Astrocyte of the spinal cord (primary cell): ENCODE measurements at regions not wholly inside any gene's neighbourhood (a gene's known extent, or its start where the extent isn't known, plus 50 kb on each side); places are given as distances from the start of the nearest gene placed in this dataset.

ENCODE experiments used
- DNase-seq: peaks from one replicate; pipeline ENCODE4 v3.0.0; 2011; ENCODE audit warnings: low read depth, low spot score
- H3K4me3 ChIP-seq: 2 replicates; pipeline ENCODE4 v1.5.1; 2011; ENCODE audit warnings: low read depth, mild to moderate bottlenecking, low read length, moderate library complexity
- in situ Hi-C: cut with HindIII; loops from 2 replicates; pipeline ENCODE4 v1.10.0; 2017; ENCODE audit warnings: low sequenced_read_pairs
- TF ChIP-seq, protein P1 (sequence below): IDR thresholded peaks from 2 replicates; pipeline ENCODE4 v1.5.1; 2012; ENCODE audit warnings: low read depth, mild to moderate bottlenecking, low read length, inconsistent platforms

DNA sequence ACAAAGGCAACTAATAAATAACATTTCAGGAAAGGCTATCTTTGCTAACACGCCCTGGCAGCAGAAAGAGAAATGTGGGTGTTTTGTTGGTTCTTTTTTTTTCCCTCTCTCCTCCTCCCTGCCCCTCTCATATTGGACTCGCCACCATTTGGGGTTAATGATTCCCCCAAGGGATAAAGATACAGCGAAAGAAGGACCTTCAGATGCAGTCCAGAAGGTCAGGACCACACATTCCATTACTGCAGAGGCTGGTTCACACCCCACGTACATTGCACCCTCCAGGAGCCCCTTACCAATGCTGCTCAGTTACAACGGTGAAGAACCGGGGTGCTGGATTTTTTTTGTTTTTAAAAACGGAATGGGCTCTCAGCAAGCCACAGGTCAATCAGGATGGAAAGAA lies 156.9 kb upstream of the TIAM1 start:
- no peak overlapping the region for H3K4me3 ChIP-seq
- TF ChIP-seq, protein P1, sequence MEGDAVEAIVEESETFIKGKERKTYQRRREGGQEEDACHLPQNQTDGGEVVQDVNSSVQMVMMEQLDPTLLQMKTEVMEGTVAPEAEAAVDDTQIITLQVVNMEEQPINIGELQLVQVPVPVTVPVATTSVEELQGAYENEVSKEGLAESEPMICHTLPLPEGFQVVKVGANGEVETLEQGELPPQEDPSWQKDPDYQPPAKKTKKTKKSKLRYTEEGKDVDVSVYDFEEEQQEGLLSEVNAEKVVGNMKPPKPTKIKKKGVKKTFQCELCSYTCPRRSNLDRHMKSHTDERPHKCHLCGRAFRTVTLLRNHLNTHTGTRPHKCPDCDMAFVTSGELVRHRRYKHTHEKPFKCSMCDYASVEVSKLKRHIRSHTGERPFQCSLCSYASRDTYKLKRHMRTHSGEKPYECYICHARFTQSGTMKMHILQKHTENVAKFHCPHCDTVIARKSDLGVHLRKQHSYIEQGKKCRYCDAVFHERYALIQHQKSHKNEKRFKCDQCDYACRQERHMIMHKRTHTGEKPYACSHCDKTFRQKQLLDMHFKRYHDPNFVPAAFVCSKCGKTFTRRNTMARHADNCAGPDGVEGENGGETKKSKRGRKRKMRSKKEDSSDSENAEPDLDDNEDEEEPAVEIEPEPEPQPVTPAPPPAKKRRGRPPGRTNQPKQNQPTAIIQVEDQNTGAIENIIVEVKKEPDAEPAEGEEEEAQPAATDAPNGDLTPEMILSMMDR, result no peak
- DNase-seq, result no peak
- in situ Hi-C loops, result no loop called here

DNA sequence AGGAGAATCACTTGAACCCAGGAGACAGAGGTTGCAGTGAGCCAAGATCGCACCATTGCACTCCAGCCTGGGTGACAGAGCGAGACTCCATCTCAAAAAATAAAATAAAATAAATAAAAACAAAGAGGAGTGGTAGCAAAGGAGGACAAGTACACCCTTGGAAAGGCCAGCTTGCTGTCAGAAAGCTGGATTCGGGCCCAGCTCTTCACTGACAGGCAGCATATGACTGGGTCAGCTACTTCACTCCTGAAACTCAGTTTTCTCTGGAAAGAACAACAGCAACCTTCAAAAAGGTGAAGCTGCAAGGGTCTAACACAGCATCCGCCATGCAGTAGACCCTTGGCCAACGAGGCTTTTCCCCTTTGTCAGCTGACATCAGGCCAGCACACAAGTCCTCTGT lies 156.0 kb upstream of the TIAM1 start:
- in situ Hi-C loops, result no loop called here

DNA sequence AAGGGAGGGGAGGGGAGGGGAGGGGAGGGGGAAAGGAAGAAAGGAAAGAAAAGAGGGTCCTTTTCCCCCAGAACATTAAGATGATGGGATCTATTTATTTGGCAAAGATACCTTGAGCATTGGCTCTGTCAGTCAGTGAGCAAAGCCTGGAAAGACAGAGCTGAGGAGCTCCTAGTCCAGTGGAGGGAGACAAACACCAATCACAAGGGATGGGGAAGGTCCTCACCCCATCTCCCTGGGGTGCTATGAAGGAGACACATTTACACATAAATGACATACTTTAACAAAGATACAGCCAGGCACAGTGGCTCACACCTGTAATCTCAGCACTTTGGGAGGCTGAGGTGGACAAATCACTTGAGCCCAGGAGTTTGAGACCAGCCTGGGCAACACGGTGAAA lies 154.9 kb upstream of the TIAM1 start:
- no peak overlapping the region for H3K4me3 ChIP-seq
- in situ Hi-C loops, result no loop called here
- TF ChIP-seq, protein P1, result no peak
- no peak for DNase-seq

More for the DNA sequence above, 156.0 kb upstream of the TIAM1 start:
- TF ChIP-seq, protein P1, result no peak
- no peak overlapping the region for H3K4me3 ChIP-seq
- DNase-seq, result no peak

DNA sequence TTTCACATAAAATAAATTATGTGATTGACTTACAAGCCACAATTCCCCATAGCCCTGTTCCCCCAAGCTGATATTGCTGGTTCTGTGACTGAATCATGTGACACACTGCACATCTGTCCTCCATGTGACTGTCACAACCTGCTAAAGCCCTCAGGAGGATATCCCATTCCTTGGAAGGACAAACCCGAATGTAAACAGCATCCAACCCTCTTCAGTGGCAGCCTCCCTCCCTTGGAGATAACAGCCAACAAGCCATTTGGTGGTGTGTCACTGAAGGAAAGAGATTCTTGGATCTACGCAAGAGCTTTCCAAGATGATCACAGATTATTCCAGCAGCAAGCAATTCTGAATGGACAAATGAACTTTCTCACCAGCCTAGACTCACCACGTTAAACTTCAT lies 153.9 kb upstream of the TIAM1 start:
- in situ Hi-C loops, result no loop called here
- no peak for DNase-seq

DNA sequence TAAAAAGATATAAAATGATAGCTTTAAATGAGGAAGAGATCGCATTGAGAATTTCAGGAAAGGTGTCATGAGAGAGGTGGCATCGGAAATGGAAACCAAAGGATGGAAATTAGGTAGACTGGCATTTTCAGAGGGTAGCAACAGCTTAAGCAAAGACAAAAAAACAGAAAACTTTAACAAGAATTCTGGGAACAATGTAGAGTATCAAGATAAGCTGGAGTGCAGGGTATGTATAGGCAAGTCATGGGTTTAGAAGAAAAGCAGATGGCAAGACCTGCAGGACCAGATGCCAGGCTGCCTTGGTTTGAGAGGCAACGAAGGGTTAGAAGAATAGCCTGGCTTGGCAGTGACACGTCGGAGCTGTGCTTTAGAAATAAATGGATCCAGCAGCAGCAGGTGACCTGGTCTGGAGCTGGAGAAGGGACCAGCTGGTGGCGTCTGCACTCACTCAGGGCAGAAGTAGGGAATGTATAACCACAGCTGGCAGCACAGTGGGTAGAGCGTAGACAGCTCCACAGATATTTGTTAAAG lies 149.4 kb upstream of the TIAM1 start:
- TF ChIP-seq, protein P1, result no peak
- in situ Hi-C loops, result no loop called here
- H3K4me3 ChIP-seq, result no peak overlapping the region
- no peak for DNase-seq

More for the DNA sequence above, 153.9 kb upstream of the TIAM1 start:
- H3K4me3 ChIP-seq, result no peak overlapping the region
- TF ChIP-seq, protein P1, result no peak

DNA sequence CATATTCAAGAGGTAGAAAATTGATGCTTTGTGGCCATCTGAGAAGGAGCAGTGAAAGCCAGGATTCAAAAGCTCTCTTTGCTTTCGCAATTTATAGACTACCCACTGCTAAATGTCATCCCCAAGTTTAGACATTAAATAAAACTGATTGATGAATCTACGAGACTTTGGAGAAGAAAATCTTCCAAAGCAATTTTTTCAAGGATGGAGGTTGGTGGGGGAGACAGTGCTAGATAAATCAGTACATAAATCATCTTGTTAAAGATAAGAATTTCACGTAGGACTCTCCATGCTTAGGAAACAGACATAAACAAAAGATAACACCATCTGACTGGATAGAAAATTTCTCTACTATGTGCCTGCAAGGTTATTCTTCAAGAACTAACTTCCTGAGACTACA lies 147.6 kb upstream of the TIAM1 start:
- TF ChIP-seq, protein P1, result no peak
- in situ Hi-C loops, result no loop called here
- no peak overlapping the region for H3K4me3 ChIP-seq
- no peak for DNase-seq

DNA sequence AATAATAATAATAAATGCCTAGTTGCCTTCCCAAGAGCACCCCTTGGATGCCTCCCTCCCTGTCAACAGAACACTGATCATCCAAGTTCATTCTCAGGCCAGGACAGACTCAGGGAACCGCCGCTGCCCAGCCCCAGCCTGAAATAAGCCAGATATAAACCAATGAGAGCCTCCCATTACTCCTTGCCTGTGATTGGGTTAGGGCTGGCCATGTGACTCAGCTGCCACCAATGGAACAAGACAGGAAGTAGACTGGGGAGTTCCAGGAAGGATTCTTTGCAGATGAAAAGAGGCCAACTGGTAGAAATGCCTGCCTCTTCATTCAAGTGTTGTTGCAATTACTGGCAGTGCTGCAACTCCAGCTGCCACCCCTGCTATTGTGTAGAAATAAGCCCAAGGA lies 146.4 kb upstream of the TIAM1 start:
- TF ChIP-seq, protein P1, result no peak
- DNase-seq, result no peak
- no peak overlapping the region for H3K4me3 ChIP-seq
- in situ Hi-C loops, result no loop called here
